Stimulated activated CD4-positive, alpha-beta T cell treated with anti-CD3 and anti-CD28 coated beads, Interleukin-4, amount 100 ng/mL, for 48 hours (primary cell): ENCODE measurements at regions not wholly inside any gene's neighbourhood (a gene's known extent, or its start where the extent isn't known, plus 50 kb on each side); places are given as distances from the start of the nearest gene placed in this dataset.
"Not testable (repeated sequence)": the region's sequence is repeated elsewhere in the genome, so short reads cannot be mapped to it uniquely, and the experiment has no call there.

Experiments
- DNase-seq, 2 donors: peaks; one replicate each; pipeline ENCODE4 v3.0.0-alpha.2; 2020; ENCODE audit warnings: low read depth in 2 of 2

DNA sequence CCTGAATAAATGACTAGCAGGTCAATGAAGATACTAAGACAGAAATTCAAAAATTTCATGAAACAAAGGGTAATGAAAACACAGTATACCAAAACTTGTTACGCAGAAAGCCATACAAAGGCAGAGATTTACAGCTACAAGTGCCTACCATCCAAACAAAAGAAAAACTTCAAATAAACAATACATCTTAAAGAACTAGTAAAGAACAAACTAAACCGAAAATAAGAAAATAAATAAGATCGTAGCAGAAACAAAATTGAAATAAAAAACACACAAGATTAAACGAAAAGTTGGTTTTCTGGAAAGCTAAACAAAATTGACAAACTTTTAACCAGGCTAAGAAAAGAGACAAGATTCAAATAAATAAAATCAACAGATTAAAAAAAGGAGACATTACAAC, 51.5 kb downstream of the VPREB1 start:
- not testable (repeated sequence) for DNase-seq

DNA sequence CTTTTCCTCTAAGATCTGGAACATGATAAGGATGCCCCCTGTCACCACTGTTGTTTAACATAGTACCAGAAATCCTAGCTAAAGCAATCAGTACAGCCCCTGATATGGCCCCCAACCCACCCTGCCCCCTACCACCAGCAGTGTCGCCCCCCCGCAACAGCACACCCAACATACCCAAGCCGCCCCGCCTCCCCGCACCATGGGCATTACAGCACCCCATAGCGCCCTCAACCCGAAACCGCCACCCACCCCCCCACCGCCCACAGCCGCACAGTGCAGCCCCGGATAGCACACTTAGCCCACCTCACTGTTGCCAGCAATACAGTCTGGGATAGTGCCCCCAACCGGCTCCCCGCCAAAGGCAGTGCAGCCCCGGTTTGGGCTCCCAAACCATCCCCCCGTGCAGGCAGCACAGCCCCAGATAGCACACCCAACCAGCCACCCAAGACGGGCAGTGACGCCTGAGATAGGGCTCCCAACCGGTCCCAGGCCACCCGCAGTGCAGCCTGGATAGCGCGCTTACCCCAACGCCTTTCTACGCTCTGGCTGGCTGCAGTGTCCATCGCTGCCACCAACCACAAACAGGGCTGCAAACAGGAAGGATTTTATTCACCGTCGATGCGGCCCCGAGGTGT, 52.7 kb downstream of the VPREB1 start:
- not testable (repeated sequence) for DNase-seq

DNA sequence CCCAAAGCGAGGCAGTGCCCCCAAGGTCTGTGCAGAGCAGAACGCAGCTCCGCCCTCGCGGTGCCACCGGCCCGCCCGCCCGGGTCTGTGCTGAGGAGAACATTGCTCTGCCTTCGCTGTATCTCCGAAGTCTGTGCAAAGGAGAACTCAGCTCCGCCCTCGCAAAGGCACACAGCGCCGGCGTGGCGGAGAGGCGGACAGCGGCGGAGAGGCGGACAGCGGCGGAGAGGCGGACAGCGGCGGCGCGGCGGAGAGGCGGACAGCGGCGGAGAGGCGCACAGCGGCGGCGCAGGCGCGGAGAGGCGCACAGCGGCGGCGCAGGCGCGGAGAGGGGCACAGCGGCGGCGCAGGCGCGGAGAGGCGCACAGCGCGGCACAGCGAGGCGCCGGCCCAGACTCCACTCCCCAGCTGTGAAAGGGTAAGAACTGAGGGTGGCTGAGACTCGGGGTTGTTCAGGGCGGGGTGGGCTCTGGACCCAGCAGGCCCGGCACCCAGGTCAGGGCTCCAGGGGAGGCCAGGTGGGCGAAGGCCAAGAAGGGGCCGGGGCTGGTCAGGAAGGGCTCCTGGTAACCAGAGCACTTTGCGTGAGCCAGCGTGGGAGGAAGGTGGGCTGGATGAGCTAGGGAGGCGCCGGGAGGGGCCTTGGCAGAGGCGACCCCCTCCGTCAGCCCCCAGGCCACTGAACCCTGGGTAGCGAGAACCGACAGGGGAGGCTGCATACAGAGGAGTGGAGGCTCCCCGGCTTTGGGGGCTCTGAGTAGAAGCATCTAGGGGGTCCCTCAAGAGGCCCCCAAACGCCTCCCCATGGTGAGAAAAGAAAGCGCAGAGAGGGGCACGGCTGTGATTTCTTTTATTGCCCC, 53.4 kb downstream of the VPREB1 start:
- peak; percentile 58 to 63 for DNase-seq

DNA sequence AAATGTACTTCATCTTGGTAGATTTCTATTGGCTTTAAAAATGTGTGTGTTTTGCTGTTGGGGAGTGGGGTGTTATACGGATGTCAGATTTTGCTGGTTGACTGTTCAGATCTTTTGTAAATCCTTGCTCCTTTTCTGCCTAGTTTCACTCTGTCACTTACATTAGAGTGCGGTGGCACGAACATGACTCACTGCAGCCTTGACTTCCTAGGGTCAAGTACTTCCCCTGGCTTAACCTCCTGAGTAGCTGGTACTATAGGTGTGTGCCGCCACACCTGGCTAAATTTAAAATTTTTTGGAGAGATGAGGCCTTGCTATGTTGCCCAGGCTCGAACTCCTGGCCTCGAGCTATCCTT, 54.0 kb downstream of the VPREB1 start:
- not testable (repeated sequence) for DNase-seq

DNA sequence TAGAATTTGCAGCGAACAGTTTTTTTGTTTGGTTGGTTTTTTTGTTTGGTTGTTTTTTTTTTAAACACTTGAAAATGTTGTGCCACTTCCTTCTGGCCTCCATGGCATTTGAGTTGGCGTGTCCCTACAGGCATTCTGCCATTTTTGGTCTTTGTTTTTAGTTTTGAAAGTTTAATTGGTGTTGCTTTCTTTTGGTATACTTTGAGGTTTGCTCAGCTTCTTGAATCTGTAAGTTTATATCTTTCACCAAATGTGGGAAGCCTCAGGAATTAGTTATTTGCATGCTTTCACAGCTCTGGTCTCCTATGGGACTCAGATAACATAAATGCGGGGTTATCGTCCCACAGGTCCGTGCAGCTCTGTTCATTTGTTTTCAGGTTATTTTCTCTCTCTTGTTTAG, 55.9 kb downstream of the VPREB1 start:
- DNase-seq: not testable (repeated sequence)

DNA sequence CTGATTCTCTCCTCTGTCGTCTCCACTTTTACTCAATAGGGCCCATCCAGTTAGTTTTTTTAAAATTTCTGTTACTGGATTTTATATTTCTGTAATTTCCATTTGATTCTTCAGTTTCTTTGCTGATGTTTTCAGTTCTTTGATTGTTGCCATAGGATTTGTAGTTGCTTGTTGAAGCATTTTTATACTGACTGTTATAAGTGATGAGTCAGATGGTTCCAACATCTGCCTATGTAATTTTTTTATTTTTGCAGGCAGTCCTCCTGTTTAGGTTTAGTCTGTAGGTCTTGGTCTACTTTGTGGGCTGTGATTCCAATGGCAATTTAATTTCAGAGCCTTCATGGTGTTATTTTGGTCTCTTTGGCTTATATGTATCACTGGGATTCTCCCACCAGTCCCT, 56.4 kb downstream of the VPREB1 start:
- not testable (repeated sequence) for DNase-seq

DNA sequence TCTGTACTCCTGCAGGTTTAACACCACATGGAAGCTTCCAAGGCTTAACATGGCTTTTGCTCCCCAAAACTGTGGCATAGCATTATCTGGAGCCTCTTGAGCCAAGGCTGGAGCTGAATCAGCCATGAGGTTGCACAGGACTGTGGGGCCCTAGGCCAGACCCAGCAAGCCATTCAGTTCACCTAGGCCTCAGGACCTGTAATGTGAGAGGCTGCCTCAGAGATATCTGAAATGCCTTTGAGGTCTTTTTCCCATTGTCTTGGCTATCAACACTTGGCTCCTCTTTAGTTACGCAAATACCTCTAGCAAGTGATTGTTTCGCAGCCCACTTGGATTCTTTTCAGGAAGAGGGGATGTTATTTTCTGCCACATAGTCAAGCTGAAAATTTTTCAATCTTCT, 72.0 kb downstream of the VPREB1 start:
- DNase-seq: no peak

DNA sequence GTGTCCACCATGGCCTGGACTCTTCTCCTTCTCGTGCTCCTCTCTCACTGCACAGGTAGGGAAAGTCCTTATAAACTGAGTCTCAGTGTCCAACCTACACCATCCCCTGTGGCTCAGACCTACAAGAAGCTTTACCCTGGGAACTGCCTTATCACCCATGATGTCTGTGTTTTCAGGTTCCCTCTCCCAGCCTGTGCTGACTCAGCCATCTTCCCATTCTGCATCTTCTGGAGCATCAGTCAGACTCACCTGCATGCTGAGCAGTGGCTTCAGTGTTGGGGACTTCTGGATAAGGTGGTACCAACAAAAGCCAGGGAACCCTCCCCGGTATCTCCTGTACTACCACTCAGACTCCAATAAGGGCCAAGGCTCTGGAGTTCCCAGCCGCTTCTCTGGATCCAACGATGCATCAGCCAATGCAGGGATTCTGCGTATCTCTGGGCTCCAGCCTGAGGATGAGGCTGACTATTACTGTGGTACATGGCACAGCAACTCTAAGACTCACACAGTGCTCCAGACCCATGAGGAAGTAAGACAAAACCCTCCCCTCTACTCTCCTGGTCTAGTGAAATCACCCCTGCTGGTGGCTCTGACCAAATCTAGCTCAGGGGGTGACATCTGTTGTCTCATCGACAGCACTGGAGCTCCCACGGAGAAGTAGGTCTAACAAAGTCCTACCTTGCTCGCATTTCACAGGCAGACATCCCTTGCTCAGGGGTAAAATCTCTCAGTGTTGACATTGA, 74.3 kb downstream of the VPREB1 start:
- DNase-seq: no peak

DNA sequence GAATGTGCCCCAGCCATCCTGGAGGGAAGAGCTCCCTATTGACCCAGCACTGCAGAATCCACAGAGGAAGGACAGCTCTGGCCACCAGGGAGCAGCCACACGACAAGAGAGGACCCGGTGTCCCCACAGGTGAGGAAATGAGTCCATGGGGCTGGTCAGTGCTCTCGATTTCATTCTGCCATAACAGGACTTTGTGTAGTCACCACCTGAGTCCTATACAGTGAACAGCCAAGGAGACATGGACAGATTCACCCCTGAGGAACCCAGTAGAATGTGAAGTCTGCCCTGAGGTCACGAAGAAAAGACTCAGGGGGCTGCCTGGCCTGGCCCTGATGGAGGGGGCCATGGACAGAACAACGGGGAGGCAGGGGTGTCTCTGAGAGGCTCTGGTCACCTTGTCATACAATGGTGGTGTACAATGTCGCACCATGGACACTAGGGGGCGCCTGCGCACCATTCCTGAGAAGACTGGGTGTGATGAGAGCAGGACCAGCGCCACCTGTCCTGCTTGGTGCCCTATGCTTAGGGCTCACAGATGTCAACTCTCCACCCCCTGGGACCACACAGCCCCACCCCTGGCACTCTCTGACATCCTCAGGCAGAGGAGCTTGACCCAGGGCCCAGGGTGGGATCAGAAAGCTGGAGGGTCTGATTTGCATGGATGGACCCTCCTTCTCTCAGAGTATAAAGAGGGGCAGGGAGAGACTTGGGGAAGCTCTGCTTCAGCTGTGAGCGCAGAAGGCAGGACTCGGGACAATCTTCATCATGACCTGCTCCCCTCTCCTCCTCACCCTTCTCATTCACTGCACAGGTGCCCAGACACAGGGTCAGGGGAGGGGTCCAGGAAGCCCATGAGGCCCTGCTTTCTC, 77.4 kb downstream of the VPREB1 start:
- peak; percentile 61 to 69 for DNase-seq

DNA sequence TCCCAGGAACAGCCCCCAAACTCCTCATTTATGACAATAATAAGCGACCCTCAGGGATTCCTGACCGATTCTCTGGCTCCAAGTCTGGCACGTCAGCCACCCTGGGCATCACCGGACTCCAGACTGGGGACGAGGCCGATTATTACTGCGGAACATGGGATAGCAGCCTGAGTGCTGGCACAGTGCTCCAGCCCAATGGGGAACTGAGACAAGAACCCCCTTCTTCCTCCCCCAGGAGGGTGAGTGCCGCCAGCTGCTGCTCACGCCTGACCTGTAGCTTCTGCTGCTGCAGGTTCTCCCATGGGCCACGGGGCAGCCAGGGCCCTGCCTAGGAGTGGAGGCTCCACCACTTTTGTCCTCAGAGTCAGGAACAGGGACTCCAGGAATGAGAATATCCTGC, 78.2 kb downstream of the VPREB1 start:
- DNase-seq: no peak

DNA sequence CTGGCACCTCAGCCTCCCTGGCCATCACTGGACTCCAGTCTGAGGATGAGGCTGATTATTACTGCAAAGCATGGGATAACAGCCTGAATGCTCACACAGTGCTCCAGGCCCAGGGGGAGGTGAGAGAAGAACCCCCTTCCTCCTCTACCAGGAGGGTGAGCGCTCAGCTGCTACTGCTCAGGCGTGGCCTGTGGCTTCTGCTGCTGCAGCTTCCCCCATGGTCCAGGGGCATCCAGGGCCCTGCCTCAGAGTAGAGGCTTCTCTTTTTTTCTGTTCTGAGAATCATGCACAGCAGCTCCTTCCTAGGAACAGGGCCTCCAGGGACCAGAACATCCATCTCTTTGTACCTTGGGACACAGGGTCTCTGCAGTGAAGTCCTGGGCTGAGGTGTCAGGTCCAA, 83.1 kb downstream of the VPREB1 start:
- DNase-seq: no peak

DNA sequence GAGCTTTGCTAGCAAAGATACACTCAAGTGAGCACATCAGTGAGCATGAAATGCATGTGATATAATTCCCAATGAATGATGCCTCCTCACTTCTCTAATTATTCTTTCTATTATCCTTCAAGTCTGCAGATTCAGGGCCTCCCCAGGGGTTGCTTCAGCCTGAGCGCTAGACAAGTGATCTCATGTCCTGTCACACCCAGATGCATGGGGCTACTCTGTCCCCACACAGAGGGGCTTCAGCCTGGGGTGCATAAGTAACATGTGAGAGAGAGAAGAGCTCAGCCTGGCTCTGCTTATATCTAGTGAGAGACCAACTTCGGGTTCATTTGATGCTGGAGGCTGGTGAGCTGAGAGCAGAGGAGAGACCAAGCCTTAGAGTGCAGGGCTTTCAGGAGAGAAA, 85.2 kb downstream of the VPREB1 start:
- no peak for DNase-seq

DNA sequence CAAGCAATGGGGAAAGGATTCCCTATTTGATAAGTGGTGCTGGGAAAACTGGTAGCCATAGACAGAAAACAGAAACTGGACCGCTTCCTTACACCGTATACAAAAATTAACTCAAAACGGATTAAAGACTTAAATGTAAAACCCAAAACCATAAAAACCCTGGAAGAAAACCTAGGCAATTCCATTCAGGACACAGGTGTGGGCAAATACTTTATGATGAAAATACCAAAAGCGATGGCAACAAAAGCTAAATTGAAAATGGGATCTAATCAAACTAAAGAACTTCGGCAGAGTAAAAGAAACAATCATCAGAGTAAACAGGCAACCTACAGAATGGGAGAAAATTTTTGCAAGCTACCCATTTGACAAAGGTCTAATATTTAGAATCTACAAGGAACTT, 91.1 kb downstream of the VPREB1 start:
- DNase-seq: not testable (repeated sequence)

DNA sequence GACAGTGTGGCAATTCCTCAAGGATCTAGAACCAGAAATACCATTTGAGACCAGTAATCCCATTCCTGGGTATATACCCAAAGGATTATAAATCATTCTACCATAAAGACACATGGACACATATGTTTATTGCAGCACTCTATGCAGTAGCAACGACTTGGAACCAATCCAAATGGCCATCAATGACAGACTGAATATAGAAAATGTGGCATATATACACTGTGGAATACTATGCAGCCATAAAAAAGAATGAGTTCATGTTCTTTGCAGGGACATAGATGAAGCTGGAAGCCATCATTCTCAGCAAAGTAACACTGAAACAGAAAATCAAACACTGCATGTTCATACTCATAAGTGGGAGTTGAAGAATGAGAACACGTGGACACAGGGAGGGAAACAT, 91.7 kb downstream of the VPREB1 start:
- DNase-seq: not testable (repeated sequence)

DNA sequence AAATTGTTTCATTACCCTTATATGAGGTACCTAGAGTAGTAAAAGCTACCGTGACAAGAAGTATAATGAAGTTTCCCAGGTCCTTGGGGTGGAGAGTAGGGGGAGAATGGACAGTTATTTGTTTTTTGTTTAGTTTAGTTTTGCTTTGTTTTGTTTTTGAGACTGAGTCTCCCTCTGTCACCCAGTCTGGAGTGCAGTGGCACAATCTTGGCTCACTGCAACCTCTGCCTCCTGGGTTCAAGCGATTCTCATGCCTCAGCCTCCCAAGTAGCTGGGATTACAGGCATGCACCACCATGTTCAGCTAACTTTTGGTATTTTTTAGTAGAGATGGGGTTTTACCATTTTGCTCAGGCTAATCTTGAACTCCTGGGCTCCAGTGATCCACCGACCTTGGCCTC, 94.2 kb downstream of the VPREB1 start:
- DNase-seq: not testable (repeated sequence)

DNA sequence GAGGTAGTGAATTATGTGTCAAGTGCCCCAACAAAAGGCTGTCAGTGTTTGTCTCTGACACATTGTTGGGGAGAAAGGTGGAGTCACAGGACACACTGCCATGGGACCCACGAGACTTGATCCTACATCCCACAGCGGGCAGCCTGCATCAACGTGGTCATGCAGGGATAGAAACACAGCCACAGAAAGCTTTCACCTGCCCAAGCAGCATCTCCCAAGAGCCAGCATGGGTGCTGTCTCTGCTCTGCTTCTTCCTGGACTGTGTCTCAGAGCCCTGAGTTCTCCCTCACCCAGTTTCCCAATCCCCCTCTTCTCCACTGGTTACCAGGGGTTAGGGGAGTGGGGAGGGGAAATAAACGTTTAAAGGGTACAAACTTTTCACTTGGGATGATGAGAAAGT, 97.2 kb downstream of the VPREB1 start:
- no peak for DNase-seq

DNA sequence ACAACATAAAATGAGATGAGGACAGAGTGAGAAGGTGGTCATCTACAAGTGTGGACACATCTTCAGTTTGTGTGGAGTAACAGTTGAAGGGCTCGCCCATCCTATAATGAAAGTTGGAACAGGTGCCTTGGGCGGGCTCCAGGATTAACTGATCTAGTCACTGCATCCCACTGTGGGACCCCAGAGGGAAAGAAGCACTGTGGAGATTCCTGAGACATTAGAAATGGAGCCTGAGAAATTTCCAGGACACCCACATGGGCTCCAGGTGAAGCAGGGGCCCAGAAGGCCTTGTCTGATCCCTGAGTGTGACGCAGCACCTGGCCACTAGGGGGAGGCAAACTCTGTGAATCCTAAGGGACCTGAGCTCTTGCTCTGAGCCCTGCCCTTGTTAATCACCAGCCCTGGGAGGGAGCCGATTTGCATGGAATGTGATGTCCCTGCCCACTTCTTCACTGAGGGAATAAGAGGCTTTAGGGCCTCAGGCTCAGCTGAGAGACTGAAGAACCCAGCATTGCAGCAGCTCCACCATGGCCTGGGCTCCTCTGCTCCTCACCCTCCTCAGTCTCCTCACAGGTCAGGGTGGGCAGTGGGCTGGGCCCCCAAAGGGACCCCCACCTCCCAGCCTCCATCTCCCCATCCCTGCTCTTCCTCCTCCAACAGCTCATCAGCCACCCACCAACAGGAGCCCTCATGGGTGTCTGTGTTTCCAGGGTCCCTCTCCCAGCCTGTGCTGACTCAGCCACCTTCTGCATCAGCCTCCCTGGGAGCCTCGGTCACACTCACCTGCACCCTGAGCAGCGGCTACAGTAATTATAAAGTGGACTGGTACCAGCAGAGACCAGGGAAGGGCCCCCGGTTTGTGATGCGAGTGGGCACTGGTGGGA, 98.4 kb downstream of the VPREB1 start:
- peak; percentile 55 to 72 for DNase-seq

DNA sequence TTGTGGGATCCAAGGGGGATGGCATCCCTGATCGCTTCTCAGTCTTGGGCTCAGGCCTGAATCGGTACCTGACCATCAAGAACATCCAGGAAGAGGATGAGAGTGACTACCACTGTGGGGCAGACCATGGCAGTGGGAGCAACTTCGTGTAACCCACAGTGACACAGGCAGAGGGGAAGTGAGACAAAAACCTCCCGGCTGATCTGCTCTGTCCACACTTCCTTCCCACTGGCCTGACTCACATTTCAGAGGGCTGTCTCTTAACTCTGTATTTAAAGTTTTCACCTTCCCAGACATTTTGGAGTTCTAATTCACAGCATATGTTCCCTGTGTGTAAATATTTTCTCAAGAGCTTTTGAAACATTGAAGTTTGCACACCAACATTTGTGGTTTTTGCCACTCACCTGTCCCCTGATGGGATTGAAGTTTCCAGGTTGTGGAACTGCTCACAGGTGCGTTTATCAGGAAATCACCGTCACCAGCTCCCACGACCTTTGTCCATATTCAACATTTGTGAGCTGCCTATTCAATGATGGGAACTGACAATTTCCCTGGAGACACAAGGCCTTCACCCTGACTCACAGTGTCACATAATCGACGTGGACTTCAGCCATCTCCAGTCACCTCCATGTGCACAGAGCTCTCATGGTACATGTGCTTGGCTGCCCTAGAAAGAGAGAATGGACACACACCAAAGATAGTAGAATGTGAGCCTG, 99.2 kb downstream of the VPREB1 start:
- no peak for DNase-seq

DNA sequence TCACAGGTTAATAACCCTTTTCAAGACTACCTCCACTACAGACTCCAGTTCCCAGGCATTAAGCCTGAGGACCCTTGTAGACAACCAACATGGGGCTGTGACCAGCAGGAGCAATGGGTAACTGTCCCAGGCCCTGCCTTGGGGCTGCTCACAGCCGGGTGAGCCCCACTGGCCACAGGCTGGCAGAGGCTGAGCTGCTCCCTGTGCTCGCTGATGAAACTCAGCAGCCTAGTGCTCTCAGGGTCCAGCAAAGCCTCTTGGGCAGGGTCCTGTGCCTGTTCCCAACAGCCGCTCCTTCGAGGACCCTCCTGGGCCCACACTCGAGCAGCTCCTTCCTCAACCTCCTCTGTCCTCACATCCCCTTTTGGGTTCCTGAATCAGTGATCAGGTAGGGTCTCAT, 99.8 kb downstream of the VPREB1 start:
- DNase-seq: no peak

DNA sequence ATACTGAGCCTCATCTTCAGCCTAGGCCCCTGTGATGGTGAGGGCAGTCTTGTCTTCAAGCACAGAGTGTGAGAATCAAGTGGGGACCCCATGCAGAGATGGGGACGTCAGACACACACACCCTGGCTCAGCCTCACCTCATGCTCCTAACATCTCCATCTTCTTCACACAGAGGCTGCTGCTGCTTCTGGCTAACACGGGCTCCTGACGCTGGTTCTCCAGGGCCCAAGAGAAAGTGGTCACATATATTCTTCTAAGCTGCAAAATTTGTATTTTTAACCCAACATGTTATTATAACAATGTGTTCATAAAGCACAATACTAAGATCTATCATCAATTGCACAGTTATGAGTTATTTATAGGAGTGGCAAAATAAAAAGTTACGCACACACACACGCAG, 101.2 kb downstream of the VPREB1 start:
- DNase-seq: no peak
